RCC 7860 (cell line): ENCODE measurements at regions not wholly inside any gene's neighbourhood (a gene's known extent, or its start where the extent isn't known, plus 50 kb on each side); places are given as distances from the start of the nearest gene placed in this dataset.
"Not testable (repeated sequence)": the region's sequence is repeated elsewhere in the genome, so short reads cannot be mapped to it uniquely, and the experiment has no call there.

Experiments
- DNase-seq: peaks from one replicate; pipeline ENCODE4 v3.0.0-alpha.2; 2015; ENCODE audit warnings: low spot score
- FAIRE-seq: peaks from 2 replicates; lab custom pipeline; 2012; peaks lifted over from hg19 to GRCh38; lab: Jason Lieb, UNC

- DNase-seq (peak; percentile 8), FAIRE-seq (no peak)
Observed at GRCh38 chr10:122780391-122780790, 65.3 kb downstream of the CUZD1 start.

- no peak for FAIRE-seq
- no peak for DNase-seq
Observed at GRCh38 chr10:122779924-122780323, 65.7 kb downstream of the CUZD1 start.

GRCh38 chr10:122777515-122778059 is 68.1 kb downstream of the CUZD1 start:
- DNase-seq (no peak), FAIRE-seq (no peak)

DNA sequence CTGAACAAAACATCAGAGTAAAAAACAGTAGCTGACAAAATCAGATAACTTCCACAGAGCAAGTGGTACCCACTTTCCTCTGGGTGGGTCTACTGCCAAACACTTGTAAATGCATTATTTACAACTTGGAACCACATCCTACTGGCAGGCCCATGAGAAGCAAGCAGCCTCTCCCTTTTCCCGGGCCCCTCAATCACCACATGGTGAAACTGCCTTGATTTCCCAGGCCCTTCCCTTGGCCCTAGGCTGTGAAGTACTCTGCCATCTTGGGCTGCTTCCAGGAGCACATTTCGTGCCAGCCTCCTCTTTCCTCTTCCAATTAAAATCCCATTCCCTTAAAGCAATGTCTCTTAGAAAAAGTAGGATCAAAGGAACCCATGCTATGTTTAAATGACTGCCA is 71.4 kb downstream of the CUZD1 start:
- no peak for DNase-seq
- no peak for FAIRE-seq

DNA sequence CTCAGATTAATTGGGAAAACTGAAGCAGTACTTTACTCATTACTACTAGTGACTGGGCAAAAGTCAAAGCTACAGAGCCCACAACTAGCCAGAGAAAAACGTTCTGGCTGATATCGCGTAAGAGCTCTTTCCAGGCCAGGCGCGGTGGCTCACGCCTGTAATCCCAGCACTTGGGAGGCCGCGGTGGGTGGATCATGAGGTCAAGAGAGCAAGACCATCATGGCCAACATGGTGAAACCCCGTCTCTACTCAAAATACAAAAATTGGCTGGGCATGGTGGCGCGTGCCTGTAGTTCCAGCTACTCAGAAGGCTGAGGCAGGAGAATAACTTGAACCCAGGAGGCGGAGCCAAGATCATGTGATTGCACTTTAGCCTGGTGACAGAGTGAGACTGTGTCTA is 71.8 kb upstream of the C10orf120 start:
- not testable (repeated sequence) for DNase-seq, FAIRE-seq

GRCh38 chr10:122768389-122768745 is 68.7 kb upstream of the C10orf120 start:
- DNase-seq (no peak), FAIRE-seq (no peak)

GRCh38 chr10:122767621-122768388 is 68.2 kb upstream of the C10orf120 start:
- no peak for FAIRE-seq
- DNase-seq: no peak

DNA sequence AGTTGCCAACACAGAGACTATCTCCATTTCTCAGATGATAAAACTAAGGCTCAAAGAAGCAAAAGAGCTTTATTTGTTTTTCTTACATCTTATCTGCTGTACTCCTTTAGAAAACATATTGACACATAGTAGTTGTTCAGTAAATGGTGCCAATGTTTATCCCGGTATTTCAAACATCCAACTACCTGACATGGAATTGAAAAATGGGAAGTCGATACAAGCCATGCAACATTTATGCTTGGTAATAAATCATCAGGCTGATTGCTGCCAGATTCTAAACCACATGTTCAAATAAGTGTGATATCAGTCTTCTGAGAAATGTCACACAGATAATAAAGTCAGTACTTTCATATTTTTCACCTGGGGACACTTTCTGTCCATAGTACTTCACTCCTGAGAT is 65.8 kb upstream of the C10orf120 start:
- FAIRE-seq (no peak), DNase-seq (no peak)

GRCh38 chr10:122756656-122757055 is 57.0 kb upstream of the C10orf120 start:
- DNase-seq: no peak
- FAIRE-seq: no peak

DNA sequence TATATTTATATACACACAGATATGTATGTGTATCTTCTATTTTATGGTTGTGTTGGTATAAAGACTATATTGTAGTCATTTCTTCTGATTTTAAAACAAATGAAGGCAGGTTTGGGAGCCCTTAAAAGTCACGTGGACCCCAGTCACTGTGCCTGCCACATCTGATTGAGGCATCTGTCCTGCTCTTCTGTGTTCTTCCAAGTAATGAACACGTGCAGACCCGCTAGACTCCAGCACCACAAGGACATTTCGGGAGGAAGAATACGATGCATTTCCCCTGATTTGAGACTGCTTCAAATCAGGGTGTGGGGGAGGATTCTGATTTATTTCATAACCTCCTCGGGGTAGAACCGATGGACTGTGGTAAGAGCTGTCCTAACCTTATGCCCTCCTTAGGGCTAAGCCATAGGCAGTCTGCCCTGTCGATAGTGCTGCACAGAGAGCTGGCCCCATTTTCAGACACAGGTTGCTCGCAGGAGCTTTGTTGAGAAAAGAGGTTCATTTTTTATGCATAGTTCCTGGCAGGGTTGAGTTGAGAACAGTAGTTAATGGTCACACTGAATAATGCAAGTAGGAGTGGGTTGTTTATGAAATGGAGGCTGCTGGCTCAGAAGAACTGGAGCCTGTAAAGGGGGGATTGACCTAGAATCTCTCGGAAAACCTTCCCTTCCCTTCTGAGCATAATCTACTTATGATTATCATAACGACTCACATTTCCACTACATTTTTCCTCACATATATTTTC is 55.0 kb upstream of the C10orf120 start:
- DNase-seq: no peak
- no peak for FAIRE-seq

DNA sequence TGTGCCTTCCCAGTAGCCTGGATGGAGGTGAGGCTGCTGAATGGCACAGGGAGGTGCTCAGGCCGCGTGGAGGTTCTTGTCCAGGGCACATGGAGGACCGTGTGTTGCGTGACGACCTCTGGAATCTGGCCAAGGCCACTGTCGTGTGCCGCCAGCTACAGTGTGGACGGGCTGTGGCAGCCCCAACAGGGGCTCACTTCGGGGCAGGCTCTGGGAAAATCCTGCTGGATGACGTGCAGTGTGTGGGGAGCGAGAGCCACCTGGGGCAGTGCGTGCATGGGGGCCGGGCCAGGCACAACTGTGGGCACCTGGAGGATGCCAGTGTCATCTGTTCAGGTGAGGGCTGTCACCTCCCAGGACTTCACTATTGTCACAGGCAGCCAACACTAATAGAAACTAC is 50.2 kb upstream of the C10orf120 start:
- FAIRE-seq: no peak
- no peak for DNase-seq
